HL-60 (cell line): ENCODE measurements at regions not wholly inside any gene's neighbourhood (a gene's known extent, or its start where the extent isn't known, plus 50 kb on each side); places are given as distances from the start of the nearest gene placed in this dataset.

Experiments used
- DNase-seq, 2 experiments: peaks; one replicate each; pipeline ENCODE4 v3.0.0-alpha.2; 2010 to 2020; ENCODE audit warnings: low read depth in 1 of 2, low spot score in 1 of 2
- H3K27ac ChIP-seq: fragments of 250-450 bp; sonication (Bioruptor Pico); replicated peaks from 2 replicates; pipeline ENCODE4 v1.5.1; 2020; ENCODE audit warnings: mild to moderate bottlenecking, moderate library complexity
- H3K27me3 ChIP-seq: fragments of 250-450 bp; sonication (Bioruptor Pico); 2 replicates; pipeline ENCODE4 v1.5.1; 2021; ENCODE audit warnings: mild to moderate bottlenecking, moderate library complexity; ENCODE audit not compliant: insufficient read depth, poor library complexity, severe bottlenecking
- H3K4me3 ChIP-seq: replicated peaks from 2 replicates; pipeline ENCODE4 v1.5.1; 2011; ENCODE audit warnings: mild to moderate bottlenecking, control low read depth, low read length; ENCODE audit not compliant: insufficient read depth
- GABPA ChIP-seq: IDR thresholded peaks from 2 replicates; pipeline ENCODE4 v1.6.1; 2012; ENCODE audit warnings: low read depth
- POLR2AphosphoS5 ChIP-seq: IDR thresholded peaks from 2 replicates; pipeline ENCODE4 v1.6.1; 2012; ENCODE audit warnings: low read depth
- REST ChIP-seq: IDR thresholded peaks from 2 replicates; pipeline ENCODE4 v1.6.1; 2012; ENCODE audit warnings: low read depth; ENCODE audit not compliant: insufficient replicate concordance
- SPI1 ChIP-seq: IDR thresholded peaks from 2 replicates; pipeline ENCODE4 v1.6.1; 2012; ENCODE audit warnings: low read depth, mild to moderate bottlenecking, borderline replicate concordance
- TF ChIP-seq, protein P1 (sequence below): IDR thresholded peaks from one replicate; pipeline ENCODE4 v1.5.1; 2011; ENCODE audit warnings: low read length, control low read depth, inconsistent platforms; ENCODE audit not compliant: insufficient read depth

DNA sequence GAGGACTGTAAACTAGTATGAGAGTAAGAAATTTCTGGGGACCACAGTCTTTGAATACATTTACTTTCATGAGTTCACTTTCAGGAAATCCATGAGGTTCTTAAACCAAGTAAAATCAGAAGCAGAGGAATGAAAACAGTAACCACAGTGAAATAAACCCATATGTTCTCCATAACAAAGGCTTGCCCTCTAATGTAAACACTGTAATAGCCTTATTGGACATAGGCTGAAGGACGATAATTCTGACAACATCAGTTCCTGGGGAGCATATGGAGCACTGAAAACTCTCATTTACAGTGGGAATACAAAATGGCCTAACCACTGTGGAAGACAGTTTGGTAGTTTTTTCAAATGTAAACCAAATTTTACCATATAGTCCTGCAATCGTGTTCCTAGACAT is 965.8 kb downstream of the NSUN3 start:
- H3K27ac ChIP-seq = no peak overlapping the region
- no peak overlapping the region for H3K4me3 ChIP-seq
- no peaks in the 10 kb centered on the region for H3K27me3 ChIP-seq
- DNase-seq = no peak
- TF ChIP-seq REST = no peak
- TF ChIP-seq POLR2AphosphoS5 = no peak
- TF ChIP-seq, protein P1, sequence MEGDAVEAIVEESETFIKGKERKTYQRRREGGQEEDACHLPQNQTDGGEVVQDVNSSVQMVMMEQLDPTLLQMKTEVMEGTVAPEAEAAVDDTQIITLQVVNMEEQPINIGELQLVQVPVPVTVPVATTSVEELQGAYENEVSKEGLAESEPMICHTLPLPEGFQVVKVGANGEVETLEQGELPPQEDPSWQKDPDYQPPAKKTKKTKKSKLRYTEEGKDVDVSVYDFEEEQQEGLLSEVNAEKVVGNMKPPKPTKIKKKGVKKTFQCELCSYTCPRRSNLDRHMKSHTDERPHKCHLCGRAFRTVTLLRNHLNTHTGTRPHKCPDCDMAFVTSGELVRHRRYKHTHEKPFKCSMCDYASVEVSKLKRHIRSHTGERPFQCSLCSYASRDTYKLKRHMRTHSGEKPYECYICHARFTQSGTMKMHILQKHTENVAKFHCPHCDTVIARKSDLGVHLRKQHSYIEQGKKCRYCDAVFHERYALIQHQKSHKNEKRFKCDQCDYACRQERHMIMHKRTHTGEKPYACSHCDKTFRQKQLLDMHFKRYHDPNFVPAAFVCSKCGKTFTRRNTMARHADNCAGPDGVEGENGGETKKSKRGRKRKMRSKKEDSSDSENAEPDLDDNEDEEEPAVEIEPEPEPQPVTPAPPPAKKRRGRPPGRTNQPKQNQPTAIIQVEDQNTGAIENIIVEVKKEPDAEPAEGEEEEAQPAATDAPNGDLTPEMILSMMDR = no peak
- TF ChIP-seq SPI1 = no peak
- no peak for TF ChIP-seq GABPA

GRCh38 chr3:95029644-95030043 is 966.8 kb downstream of the NSUN3 start:
- no peak for DNase-seq
- H3K27ac ChIP-seq = no peak overlapping the region
- no peak overlapping the region for H3K4me3 ChIP-seq
- TF ChIP-seq, protein P1 = no peak
- TF ChIP-seq REST (no peak), POLR2AphosphoS5 (no peak), GABPA (no peak), SPI1 (no peak)
- H3K27me3 ChIP-seq = no peaks in the 10 kb centered on the region

DNA sequence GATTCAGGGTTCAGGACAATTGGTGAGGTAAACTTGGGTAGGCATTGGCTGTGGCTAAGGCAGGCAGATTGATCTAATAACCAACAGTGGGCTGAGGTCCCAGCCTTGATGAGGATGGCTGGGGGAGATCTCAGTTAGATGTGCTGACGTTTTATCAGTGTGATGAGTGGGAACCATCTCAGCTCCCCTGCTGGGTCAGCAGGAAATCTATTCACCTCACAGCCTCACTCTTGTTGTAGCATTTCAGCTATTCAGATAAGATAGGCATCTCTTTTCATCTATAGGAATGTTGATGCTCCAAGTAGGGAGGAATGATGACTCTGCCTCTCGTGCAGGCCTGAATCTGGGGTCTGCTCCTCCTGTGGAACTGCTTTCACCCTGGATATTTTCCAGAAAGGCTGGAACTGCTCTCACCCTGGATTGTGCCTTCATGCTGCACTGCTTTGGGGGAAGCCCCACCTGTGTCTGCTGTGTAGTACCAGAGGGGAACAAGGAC is 973.7 kb downstream of the NSUN3 start:
- TF ChIP-seq, protein P1 = no peak
- TF ChIP-seq REST (no peak), GABPA (no peak), POLR2AphosphoS5 (no peak)

More for the DNA sequence above, 973.7 kb downstream of the NSUN3 start:
- H3K27me3 ChIP-seq = no peaks in the 10 kb centered on the region
- H3K4me3 ChIP-seq = no peak overlapping the region
- DNase-seq = no peak
- no peak overlapping the region; the same call in 1 of the 2 replicates for H3K27ac ChIP-seq
